Gastroesophageal sphincter (tissue), 4 donors: ENCODE measurements at regions not wholly inside any gene's neighbourhood (a gene's known extent, or its start where the extent isn't known, plus 50 kb on each side); places are given as distances from the start of the nearest gene placed in this dataset.

Experiments used
- ATAC-seq: fragments of 150-250 bp; one replicate; pipeline ENCODE4 v1.9.1; 2016; ENCODE audit warnings: mild to moderate bottlenecking, moderate library complexity
- H3K27ac ChIP-seq, 4 donors: fragments of 200-600 bp; sonication (generic) in 3 of 4; 1 replicate in 3 of 4; 2 replicates in 1 of 4; pipeline ENCODE4 v1.5.1; 2016 to 2019
- H3K27me3 ChIP-seq: fragments of 200-600 bp; sonication (generic); one replicate; pipeline ENCODE4 v1.5.1; 2019
- H3K36me3 ChIP-seq, 2 donors: fragments of 200-600 bp; sonication (generic); one replicate each; pipeline ENCODE4 v1.5.1; 2019; ENCODE audit warnings: control low read depth in 1 of 2
- H3K4me1 ChIP-seq, 3 donors: fragments of 200-600 bp; sonication (generic); 1 replicate in 2 of 3; 2 replicates in 1 of 3; pipeline ENCODE4 v1.5.1; 2016 to 2019; ENCODE audit warnings: control low read depth in 2 of 3
- H3K4me3 ChIP-seq, 2 donors: fragments of 200-600 bp; sonication (generic); one replicate each; pipeline ENCODE4 v1.5.1; 2019; ENCODE audit warnings: mild to moderate bottlenecking in 1 of 2, moderate library complexity in 1 of 2
- H3K9me3 ChIP-seq, 3 donors: fragments of 200-600 bp; sonication (generic); one replicate each; pipeline ENCODE4 v1.5.1; 2017 to 2019; ENCODE audit warnings: control low read depth in 2 of 3
- EP300 ChIP-seq: sonication (generic); formaldehyde crosslinking; IDR thresholded peaks from one replicate; pipeline ENCODE4 v1.6.1; 2017; ENCODE audit warnings: antibody characterized with exemption, mild to moderate bottlenecking
- POLR2A ChIP-seq, 2 donors: fragments of 450-650 bp; IDR thresholded peaks; one replicate each; pipeline ENCODE4 v1.6.1; 2017; ENCODE audit warnings: antibody characterized with exemption in 2 of 2, mild to moderate bottlenecking in 2 of 2, moderate library complexity in 1 of 2
- POLR2AphosphoS5 ChIP-seq: sonication (generic); formaldehyde crosslinking; IDR thresholded peaks from one replicate; pipeline ENCODE4 v1.6.1; 2017; ENCODE audit warnings: antibody characterized with exemption
- WGBS, 2 donors: methylation state at CpG; one replicate each; pipeline ENCODE4 v1.1.5; 2018; ENCODE audit warnings: low coverage in 1 of 2; 5-methylcytosine and 5-hydroxymethylcytosine counted together
- TF ChIP-seq, protein P1 (sequence below), 4 experiments: fragments of 200-600 bp in 2 of 4; fragments of 450-650 bp in 2 of 4; sonication (generic) in 1 of 4; IDR thresholded peaks; one replicate each; pipeline ENCODE4 v1.5.1; 2017 to 2019; ENCODE audit warnings: antibody characterized with exemption in 4 of 4, mild to moderate bottlenecking in 2 of 4, moderate library complexity in 2 of 4

- Histone ChIP-seq H3K4me1 (no peaks in the 10 kb centered on the region), H3K27ac (no peak overlapping the region), H3K9me3 (no peaks in the 10 kb centered on the region), H3K4me3 (no peak overlapping the region), H3K36me3 (no peaks in the 10 kb centered on the region), H3K27me3 (no peaks in the 10 kb centered on the region)
- 74 to 75% methylated on average over 4 to 7 of the region's 7 CpGs for WGBS, 2 donors
- no peak for TF ChIP-seq POLR2AphosphoS5
- ATAC-seq, result no peak
These were observed 1066.0 kb upstream of the ADGRL3 start for GRCh38 chr4:60134099-60134498.

DNA sequence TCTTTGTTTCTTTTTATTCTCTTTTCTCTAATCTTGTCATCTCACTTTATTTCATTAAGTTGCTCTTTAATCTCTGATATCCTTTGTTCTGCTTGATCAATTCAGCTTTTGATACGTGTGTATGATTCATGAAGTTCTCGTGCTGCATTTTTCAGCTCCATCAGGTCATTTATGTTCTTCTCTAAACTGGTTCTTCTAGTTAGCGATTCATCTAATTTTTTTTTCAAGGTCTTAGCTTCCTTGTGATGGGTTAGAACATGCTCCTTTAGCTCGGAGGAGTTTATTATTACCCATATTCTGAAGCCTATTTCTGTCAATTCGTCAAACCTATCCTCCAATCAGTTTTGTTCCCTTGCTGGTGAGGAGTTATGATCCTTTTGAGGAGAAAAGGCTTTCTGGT lies 1045.0 kb upstream of the ADGRL3 start:
- no peak overlapping the region for H3K27ac ChIP-seq
- no peaks in the 10 kb centered on the region for H3K4me1 ChIP-seq
- peaks cover 0 to 18% (median 0%) of the 10 kb centered on the region in 3 donors for H3K9me3 ChIP-seq
- H3K36me3 ChIP-seq, result no peaks in the 10 kb centered on the region
- H3K27me3 ChIP-seq, result no peaks in the 10 kb centered on the region
- no peak for ATAC-seq
- H3K4me3 ChIP-seq, result no peak overlapping the region
- 76 to 89% methylated on average over 2 to 5 of the region's 5 CpGs for WGBS, 2 donors
- TF ChIP-seq, protein P1, sequence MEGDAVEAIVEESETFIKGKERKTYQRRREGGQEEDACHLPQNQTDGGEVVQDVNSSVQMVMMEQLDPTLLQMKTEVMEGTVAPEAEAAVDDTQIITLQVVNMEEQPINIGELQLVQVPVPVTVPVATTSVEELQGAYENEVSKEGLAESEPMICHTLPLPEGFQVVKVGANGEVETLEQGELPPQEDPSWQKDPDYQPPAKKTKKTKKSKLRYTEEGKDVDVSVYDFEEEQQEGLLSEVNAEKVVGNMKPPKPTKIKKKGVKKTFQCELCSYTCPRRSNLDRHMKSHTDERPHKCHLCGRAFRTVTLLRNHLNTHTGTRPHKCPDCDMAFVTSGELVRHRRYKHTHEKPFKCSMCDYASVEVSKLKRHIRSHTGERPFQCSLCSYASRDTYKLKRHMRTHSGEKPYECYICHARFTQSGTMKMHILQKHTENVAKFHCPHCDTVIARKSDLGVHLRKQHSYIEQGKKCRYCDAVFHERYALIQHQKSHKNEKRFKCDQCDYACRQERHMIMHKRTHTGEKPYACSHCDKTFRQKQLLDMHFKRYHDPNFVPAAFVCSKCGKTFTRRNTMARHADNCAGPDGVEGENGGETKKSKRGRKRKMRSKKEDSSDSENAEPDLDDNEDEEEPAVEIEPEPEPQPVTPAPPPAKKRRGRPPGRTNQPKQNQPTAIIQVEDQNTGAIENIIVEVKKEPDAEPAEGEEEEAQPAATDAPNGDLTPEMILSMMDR (IDR thresholded peaks at IDR 0.05), result no peak
- TF ChIP-seq POLR2AphosphoS5, result no peak
- no peak for TF ChIP-seq POLR2A (IDR thresholded peaks at IDR 0.05)
- TF ChIP-seq EP300, result no peak

DNA sequence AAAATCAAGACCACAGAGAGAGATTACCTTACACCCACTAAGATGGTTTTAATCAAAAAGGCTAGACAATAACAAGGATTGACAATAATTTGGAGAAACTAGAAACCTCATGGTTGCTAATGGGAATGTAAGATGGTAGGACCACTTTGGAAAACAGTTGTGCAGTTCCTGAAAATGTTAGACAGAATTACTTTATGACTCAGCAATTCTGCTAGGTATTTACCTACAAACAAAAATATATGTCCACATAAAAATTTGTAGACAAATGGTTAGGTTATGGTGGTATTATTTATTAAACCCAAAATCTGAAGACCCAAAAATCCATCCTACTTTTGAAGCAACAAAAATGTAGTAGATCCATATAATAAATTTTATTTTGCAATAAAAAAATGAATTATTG lies 1027.0 kb upstream of the ADGRL3 start:
- H3K4me3 ChIP-seq, result no peak overlapping the region
- ATAC-seq, result no peak
- TF ChIP-seq EP300 (no peak), POLR2A (IDR thresholded peaks at IDR 0.05) (no peak), POLR2AphosphoS5 (no peak)
- TF ChIP-seq, protein P1 (IDR thresholded peaks at IDR 0.05), result no peak

DNA sequence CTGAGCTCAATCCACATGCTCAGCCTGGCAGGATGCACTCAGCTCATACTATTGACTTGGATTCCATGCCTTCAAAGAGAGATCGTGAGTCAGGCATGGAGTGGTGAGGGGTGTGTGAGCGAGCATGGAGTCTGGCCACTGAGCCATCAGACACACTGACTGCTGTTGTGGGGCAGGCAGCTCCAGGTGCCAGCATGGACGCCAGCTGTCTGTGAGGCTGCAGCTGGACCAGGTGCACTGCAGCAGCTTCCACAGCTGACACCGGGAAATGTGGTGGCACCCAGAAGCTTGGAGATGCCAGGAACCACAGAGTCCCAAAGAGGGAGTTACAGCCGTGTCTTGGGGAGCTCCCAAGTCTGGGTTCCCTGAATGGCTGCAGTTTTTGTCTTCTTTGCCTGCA lies 1026.4 kb upstream of the ADGRL3 start:
- ATAC-seq, result no peak
- Histone ChIP-seq H3K4me3 (no peak overlapping the region), H3K36me3 (no peaks in the 10 kb centered on the region), H3K27me3 (no peaks in the 10 kb centered on the region), H3K27ac (no peak overlapping the region), H3K4me1 (no peaks in the 10 kb centered on the region), H3K9me3 (no peaks in the 10 kb centered on the region)
- WGBS, 2 donors, result 100% methylated on average over 1 of the region's 5 CpGs; no CpG with 5 or more reads in 1 of the 2 donors
- TF ChIP-seq EP300, result no peak
- no peak for TF ChIP-seq POLR2AphosphoS5
- TF ChIP-seq, protein P1 (IDR thresholded peaks at IDR 0.05), result no peak
- TF ChIP-seq POLR2A (IDR thresholded peaks at IDR 0.05), result no peak

More for the DNA sequence above, 1027.0 kb upstream of the ADGRL3 start:
- H3K4me1 ChIP-seq, result no peaks in the 10 kb centered on the region
- no peaks in the 10 kb centered on the region for H3K36me3 ChIP-seq
- no peaks in the 10 kb centered on the region for H3K27me3 ChIP-seq
- no peaks in the 10 kb centered on the region for H3K9me3 ChIP-seq
- H3K27ac ChIP-seq, result no peak overlapping the region

DNA sequence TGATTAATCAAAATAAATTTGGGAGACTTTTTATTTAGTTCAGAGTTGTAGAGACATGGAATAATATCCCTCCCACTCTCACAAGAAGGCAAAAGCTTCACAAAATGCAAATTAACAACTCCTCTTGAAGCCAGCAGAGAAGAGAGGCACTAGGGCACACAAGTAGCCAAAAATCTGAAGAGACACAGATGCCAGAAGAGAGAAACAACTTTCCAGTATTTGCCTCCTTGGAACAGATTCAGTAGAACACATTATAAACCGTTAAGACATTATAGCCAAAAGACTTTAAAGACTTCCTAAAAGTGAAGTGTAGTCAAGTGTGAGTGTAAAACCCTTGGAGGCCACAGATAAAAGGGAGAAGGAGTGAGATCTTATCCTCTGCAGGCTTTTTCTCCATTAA lies 1024.9 kb upstream of the ADGRL3 start:
- Histone ChIP-seq H3K36me3 (no peaks in the 10 kb centered on the region), H3K4me3 (no peak overlapping the region), H3K4me1 (no peaks in the 10 kb centered on the region), H3K27ac (no peak overlapping the region), H3K9me3 (no peaks in the 10 kb centered on the region), H3K27me3 (no peaks in the 10 kb centered on the region)
- TF ChIP-seq POLR2AphosphoS5 (no peak), POLR2A (IDR thresholded peaks at IDR 0.05) (no peak), EP300 (no peak)
- TF ChIP-seq, protein P1 (IDR thresholded peaks at IDR 0.05), result no peak
- 20 to 33% methylated on average over 1 of the region's 1 CpG for WGBS, 2 donors
- no peak for ATAC-seq
